Fibroblast of mammary gland (primary cell): ENCODE measurements at regions not wholly inside any gene's neighbourhood (a gene's known extent, or its start where the extent isn't known, plus 50 kb on each side); places are given as distances from the start of the nearest gene placed in this dataset.

ENCODE experiments used
- DNase-seq: peaks from one replicate; pipeline ENCODE4 v3.0.0-alpha.2; 2010; ENCODE audit warnings: low read depth
- H3K4me3 ChIP-seq: 2 replicates; pipeline ENCODE4 v1.5.1; 2011; ENCODE audit warnings: low read depth, mild to moderate bottlenecking, low read length, moderate library complexity; ENCODE audit not compliant: control insufficient read depth
- TF ChIP-seq, protein P1 (sequence below): conservative IDR thresholded peaks from 2 replicates; pipeline ENCODE4 v1.5.1; 2011; ENCODE audit warnings: low read depth, low read length, inconsistent platforms; ENCODE audit not compliant: control insufficient read depth, insufficient read depth

DNA sequence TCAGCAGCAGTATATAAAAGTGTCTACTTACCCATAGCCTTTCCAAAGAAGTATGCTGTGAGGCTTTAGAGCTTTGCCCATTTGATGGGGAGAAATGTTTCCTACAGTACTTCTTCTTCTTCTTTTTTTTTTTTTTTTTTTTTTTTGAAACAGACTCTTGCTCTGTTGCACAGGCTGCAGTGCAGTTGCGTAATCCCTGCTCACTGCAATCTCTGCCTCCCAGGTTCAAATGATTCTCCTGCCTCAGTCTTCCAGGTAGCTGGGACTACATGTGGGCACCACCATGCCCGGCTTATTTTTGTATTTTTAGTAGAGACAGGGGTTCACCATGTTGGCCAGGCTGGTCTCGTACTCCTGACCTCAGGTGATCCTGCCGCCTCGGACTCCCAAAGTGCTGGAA, 101.7 kb upstream of the TMEM26 start:
- TF ChIP-seq, protein P1, sequence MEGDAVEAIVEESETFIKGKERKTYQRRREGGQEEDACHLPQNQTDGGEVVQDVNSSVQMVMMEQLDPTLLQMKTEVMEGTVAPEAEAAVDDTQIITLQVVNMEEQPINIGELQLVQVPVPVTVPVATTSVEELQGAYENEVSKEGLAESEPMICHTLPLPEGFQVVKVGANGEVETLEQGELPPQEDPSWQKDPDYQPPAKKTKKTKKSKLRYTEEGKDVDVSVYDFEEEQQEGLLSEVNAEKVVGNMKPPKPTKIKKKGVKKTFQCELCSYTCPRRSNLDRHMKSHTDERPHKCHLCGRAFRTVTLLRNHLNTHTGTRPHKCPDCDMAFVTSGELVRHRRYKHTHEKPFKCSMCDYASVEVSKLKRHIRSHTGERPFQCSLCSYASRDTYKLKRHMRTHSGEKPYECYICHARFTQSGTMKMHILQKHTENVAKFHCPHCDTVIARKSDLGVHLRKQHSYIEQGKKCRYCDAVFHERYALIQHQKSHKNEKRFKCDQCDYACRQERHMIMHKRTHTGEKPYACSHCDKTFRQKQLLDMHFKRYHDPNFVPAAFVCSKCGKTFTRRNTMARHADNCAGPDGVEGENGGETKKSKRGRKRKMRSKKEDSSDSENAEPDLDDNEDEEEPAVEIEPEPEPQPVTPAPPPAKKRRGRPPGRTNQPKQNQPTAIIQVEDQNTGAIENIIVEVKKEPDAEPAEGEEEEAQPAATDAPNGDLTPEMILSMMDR: no peak
- no peak overlapping the region for H3K4me3 ChIP-seq
- DNase-seq: no peak

DNA sequence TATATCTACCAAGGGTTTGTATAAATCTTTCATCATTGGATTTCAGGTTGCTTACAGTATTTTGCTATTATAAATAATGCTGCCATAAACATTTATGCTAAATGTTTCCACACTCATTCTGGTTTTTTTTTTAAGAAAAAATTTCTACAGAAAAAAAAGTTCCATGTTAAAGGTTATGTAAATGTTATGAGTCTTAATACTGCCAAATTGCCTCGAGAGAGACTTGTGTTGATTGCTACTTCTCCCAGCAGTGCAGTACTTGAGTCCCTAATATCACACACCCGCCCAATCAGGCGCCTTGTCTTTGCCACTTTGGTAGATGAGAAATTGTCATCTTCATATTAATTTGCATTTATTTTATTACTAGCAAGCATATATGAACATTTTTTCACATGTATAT, 96.7 kb upstream of the TMEM26 start:
- TF ChIP-seq, protein P1: no peak
- H3K4me3 ChIP-seq: no peak overlapping the region
- no peak for DNase-seq

DNA sequence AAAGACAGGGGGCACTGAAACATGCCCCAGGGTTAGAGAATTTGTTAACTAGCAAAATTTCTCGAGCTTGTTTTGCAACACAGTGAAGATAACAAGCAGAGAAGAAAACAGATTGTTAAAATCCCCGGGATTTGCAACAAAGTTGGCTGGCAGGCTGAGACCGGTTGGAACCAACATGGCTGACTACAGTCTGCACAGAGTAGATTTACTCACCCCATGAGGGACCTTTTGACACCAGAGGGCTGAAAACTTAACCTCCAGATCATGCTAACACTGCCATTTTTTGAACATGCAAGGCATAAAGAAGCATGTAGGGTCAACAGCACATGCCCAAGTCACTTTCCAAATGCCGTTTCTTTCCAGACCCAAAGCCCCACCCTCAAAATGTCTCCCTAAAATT, 95.2 kb upstream of the TMEM26 start:
- DNase-seq: no peak
- TF ChIP-seq, protein P1: no peak
- H3K4me3 ChIP-seq: no peak overlapping the region

DNA sequence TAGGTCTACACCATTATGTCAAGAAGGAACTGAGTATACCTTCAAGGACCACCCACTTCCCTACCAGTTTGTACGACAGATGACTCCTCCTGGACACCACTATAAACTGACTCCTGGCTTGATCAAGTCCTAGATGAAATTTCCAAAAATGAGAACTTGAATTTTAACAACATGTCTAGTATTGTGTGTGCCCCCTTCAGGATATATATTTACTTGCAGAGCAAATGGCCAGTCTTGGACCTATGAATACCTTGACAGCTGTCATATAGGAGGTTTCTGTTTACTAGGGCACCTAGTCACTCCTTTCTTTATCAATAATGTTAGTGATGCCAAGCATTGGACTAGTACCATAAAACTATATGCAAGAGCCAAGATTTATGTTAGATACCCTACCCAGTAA, 94.1 kb upstream of the TMEM26 start:
- DNase-seq: no peak
- TF ChIP-seq, protein P1: no peak

DNA sequence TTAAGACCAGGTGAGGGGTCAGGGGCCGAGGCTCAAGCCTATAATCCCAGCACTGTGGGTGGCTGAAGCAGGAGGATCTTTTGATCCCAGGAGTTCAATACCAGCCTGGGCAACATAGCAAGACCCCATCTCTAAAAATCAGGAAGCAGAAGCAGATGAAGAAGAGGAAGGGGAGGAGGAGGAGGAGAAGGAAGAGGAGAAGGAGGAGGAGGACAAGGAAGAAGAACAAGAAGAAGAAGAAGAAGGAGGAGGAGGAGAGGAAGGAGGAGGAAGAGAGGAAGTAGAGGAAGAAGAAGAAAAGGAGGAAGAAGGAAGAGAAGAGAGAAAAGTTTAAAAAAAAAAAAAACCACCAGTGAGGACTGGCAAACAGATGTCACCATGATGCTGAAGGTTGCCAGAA, 92.0 kb upstream of the TMEM26 start:
- TF ChIP-seq, protein P1: no peak
- H3K4me3 ChIP-seq: no peak overlapping the region
- DNase-seq: no peak

More for the DNA sequence above, 94.1 kb upstream of the TMEM26 start:
- no peak overlapping the region for H3K4me3 ChIP-seq

DNA sequence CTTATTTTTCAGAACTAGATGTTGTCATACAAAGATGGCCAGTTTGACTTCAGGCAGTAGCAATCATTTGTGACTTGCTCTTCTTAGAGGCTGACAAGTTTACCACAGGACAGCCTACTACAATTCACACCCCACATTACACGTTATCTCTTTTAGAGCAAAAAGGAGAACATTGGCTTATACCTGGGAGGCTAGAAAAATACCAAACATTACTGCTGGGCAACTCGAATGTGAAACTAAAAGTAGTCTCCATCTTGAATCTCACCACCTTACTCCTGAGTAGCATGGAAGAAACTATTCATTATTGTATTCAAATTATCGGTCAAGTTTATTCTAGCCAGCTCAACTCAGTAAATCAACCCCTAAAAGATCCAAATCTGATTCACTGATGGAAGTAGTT, 90.7 kb upstream of the TMEM26 start:
- DNase-seq: no peak
- H3K4me3 ChIP-seq: no peak overlapping the region
- TF ChIP-seq, protein P1: no peak

DNA sequence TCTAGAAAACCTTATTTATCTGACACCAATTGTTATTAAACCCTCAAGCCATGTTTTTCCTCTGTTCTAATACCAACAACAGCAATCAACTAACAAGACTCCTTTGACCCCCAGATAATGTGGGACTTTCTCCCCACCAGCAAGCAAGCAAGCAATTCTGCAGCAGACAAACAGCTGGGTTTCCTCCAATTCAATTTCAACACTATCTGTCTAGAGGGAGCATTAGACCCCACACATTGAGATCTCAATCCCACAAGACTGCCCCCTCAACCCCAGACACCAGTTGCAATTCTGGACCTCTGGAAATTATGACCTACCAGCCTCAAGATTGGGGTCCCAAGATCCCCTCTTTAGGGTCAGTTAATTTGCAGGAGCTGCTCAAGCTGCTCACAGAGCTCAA, 89.4 kb upstream of the TMEM26 start:
- no peak for DNase-seq
- TF ChIP-seq, protein P1: no peak
- H3K4me3 ChIP-seq: no peak overlapping the region
